Pons (tissue), 1 donor: ENCODE measurements at regions not wholly inside any gene's neighbourhood (a gene's known extent, or its start where the extent isn't known, plus 50 kb on each side); places are given as distances from the start of the nearest gene placed in this dataset.

ENCODE experiments used
- DNase-seq: peaks from one replicate; pipeline ENCODE4 v3.0.0-alpha.2; 2016; ENCODE audit warnings: low spot score

GRCh38 chr2:212708355-212708754 lies 169.8 kb upstream of the ERBB4 start:
- DNase-seq: no peak

- no peak for DNase-seq
These were observed 156.8 kb upstream of the ERBB4 start for GRCh38 chr2:212695426-212695825.

GRCh38 chr2:212694398-212694797 lies 155.8 kb upstream of the ERBB4 start:
- DNase-seq: no peak

GRCh38 chr2:212692466-212692865 lies 153.9 kb upstream of the ERBB4 start:
- no peak for DNase-seq

GRCh38 chr2:212686285-212686895 lies 147.8 kb upstream of the ERBB4 start:
- peak; percentile 71 for DNase-seq

GRCh38 chr2:212683346-212684097 lies 144.9 kb upstream of the ERBB4 start:
- DNase-seq: no peak

- DNase-seq: no peak
These were observed 144.3 kb upstream of the ERBB4 start for GRCh38 chr2:212682937-212683336.

GRCh38 chr2:212677466-212677865 lies 138.9 kb upstream of the ERBB4 start:
- DNase-seq: no peak

GRCh38 chr2:212672186-212672585 lies 133.6 kb upstream of the ERBB4 start:
- DNase-seq: no peak

GRCh38 chr2:212669761-212670160 lies 131.2 kb upstream of the ERBB4 start:
- DNase-seq: no peak

- DNase-seq: peak; percentile 52
These were observed 129.2 kb upstream of the ERBB4 start for GRCh38 chr2:212667751-212668316.

- DNase-seq: no peak
These were observed 127.3 kb upstream of the ERBB4 start for GRCh38 chr2:212665948-212666347.

GRCh38 chr2:212659441-212659840 lies 120.8 kb upstream of the ERBB4 start:
- DNase-seq: no peak

- no peak for DNase-seq
These were observed 111.0 kb upstream of the ERBB4 start for GRCh38 chr2:212649646-212650045.

- DNase-seq: no peak
These were observed 108.2 kb upstream of the ERBB4 start for GRCh38 chr2:212646698-212647366.

GRCh38 chr2:212644195-212644837 lies 105.7 kb upstream of the ERBB4 start:
- no peak for DNase-seq

- DNase-seq: no peak
These were observed 101.8 kb upstream of the ERBB4 start for GRCh38 chr2:212640428-212640827.

GRCh38 chr2:212638694-212639093 lies 100.1 kb upstream of the ERBB4 start:
- no peak for DNase-seq

- no peak for DNase-seq
These were observed 90.0 kb upstream of the ERBB4 start for GRCh38 chr2:212628586-212628985.

GRCh38 chr2:212626371-212626918 lies 87.8 kb upstream of the ERBB4 start:
- no peak for DNase-seq

- no peak for DNase-seq
These were observed 81.4 kb upstream of the ERBB4 start for GRCh38 chr2:212619954-212620353.

- DNase-seq: no peak
These were observed 80.0 kb upstream of the ERBB4 start for GRCh38 chr2:212618636-212619035.
